ENCODE measurements at regions not wholly inside any gene's neighbourhood (a gene's known extent, or its start where the extent isn't known, plus 50 kb on each side); places are given as distances from the start of the nearest gene placed in this dataset.

DNA sequence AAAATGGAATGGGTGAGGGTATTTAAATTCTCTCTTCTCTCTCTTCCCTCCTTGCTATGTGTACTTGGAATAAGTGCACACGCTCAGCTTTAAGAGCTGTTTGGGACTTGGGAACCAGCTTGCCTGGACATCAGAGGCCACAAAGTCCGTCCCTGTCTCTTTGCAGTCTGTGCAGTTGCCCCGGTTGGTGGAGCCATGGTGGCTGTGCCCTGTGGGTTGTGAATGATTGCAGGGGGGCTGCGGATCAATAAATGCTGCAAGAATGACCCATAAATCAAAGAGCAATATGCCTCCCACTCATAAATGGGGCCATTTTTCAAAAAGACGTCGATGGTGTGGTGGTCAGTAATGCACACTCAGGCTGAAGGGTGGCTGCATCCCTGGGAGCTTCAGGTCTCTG lies 135.1 kb upstream of the CST7 start:
- TF ChIP-seq, protein P1, sequence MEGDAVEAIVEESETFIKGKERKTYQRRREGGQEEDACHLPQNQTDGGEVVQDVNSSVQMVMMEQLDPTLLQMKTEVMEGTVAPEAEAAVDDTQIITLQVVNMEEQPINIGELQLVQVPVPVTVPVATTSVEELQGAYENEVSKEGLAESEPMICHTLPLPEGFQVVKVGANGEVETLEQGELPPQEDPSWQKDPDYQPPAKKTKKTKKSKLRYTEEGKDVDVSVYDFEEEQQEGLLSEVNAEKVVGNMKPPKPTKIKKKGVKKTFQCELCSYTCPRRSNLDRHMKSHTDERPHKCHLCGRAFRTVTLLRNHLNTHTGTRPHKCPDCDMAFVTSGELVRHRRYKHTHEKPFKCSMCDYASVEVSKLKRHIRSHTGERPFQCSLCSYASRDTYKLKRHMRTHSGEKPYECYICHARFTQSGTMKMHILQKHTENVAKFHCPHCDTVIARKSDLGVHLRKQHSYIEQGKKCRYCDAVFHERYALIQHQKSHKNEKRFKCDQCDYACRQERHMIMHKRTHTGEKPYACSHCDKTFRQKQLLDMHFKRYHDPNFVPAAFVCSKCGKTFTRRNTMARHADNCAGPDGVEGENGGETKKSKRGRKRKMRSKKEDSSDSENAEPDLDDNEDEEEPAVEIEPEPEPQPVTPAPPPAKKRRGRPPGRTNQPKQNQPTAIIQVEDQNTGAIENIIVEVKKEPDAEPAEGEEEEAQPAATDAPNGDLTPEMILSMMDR (IDR thresholded peaks at IDR 0.05) = no peak
- Histone ChIP-seq H3K4me3 (no peak overlapping the region), H3K36me3 (ENCODE audit: insufficient read depth in 1 of 2, low read depth in 1 of 2) (no peaks in the 10 kb centered on the region), H3K9me3 (no peaks in the 10 kb centered on the region), H3K27ac (no peak overlapping the region), H3K4me1 (no peaks in the 10 kb centered on the region), H3K27me3 (ENCODE audit: insufficient read depth in 3 of 3, low read length in 2 of 3) (peaks cover 0 to 6% (median 0%) of the 10 kb centered on the region in 3 donors)
- ATAC-seq = no peak
- intact Hi-C loops (cut with DNase I) = no loop called here
- WGBS, 3 donors = 77 to 78% (median 78%) methylated on average over 6 of the region's 6 CpGs
- no peak for DNase-seq

- intact Hi-C loops (cut with DNase I) = no loop called here
- no peaks in the 10 kb centered on the region for H3K36me3 ChIP-seq (ENCODE audit: insufficient read depth in 1 of 2, low read depth in 1 of 2)
- WGBS, 3 donors = 70 to 77% (median 71%) methylated on average over 9 of the region's 9 CpGs
- no peak overlapping the region for H3K4me3 ChIP-seq
- TF ChIP-seq, protein P1 (IDR thresholded peaks at IDR 0.05) = no peak
- H3K27me3 ChIP-seq (ENCODE audit: insufficient read depth in 3 of 3, low read length in 2 of 3) = peaks cover 0 to 6% (median 0%) of the 10 kb centered on the region in 3 donors
- H3K27ac ChIP-seq = no peak overlapping the region
- H3K4me1 ChIP-seq = no peaks in the 10 kb centered on the region
- no peak for DNase-seq
- no peak for ATAC-seq
- no peaks in the 10 kb centered on the region for H3K9me3 ChIP-seq
Measured at GRCh38 chr20:24814556-24815195, 134.4 kb upstream of the CST7 start.

- 70 to 71% (median 70%) methylated on average over 16 of the region's 16 CpGs for WGBS, 3 donors
- no peak for ATAC-seq
- intact Hi-C loops (cut with DNase I) = no loop called here
Measured at GRCh38 chr20:24815196-24815815, 133.8 kb upstream of the CST7 start.

DNA sequence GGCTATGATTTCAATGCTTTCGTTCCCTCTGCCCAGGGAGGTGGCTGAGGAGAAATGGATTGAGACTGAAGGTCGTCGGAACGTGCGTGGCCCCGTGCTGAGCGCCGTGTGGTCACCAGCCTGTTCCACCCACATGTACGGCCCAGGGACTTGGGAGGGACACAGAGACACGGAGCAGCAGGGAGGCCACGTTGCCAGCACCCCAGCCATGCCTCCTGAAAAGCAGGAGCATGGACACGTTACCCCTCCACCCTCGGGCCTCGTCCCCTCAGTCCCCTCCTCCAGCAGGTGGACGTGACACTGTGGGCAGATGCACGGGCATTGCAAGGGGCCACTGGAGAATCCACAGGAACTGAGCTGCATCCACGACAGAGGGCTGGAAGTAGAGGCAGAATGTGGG lies 133.1 kb upstream of the CST7 start:
- TF ChIP-seq, protein P1 (IDR thresholded peaks at IDR 0.05) = no peak
- Histone ChIP-seq H3K4me1 (no peaks in the 10 kb centered on the region), H3K9me3 (no peaks in the 10 kb centered on the region), H3K27ac (no peak overlapping the region), H3K4me3 (no peak overlapping the region), H3K27me3 (ENCODE audit: insufficient read depth in 3 of 3, low read length in 2 of 3) (peaks cover 0 to 2% (median 0%) of the 10 kb centered on the region in 3 donors), H3K36me3 (ENCODE audit: insufficient read depth in 1 of 2, low read depth in 1 of 2) (no peaks in the 10 kb centered on the region)
- ATAC-seq (no peak), DNase-seq (no peak)
- 72 to 83% (median 73%) methylated on average over 15 to 17 of the region's 17 CpGs for WGBS, 3 donors
- intact Hi-C loops (cut with DNase I) = no loop called here

More at GRCh38 chr20:24815196-24815815, 133.8 kb upstream of the CST7 start:
- H3K4me3 ChIP-seq = no peak overlapping the region
- peaks cover 0 to 6% (median 0%) of the 10 kb centered on the region in 3 donors for H3K27me3 ChIP-seq (ENCODE audit: insufficient read depth in 3 of 3, low read length in 2 of 3)
- no peaks in the 10 kb centered on the region for H3K4me1 ChIP-seq
- TF ChIP-seq, protein P1 (IDR thresholded peaks at IDR 0.05) = no peak
- no peak overlapping the region for H3K27ac ChIP-seq
- no peak for DNase-seq
- no peaks in the 10 kb centered on the region for H3K36me3 ChIP-seq (ENCODE audit: insufficient read depth in 1 of 2, low read depth in 1 of 2)
- H3K9me3 ChIP-seq = no peaks in the 10 kb centered on the region
